IPS DF 19.7 (cell line): ENCODE measurements at regions not wholly inside any gene's neighbourhood (a gene's known extent, or its start where the extent isn't known, plus 50 kb on each side); places are given as distances from the start of the nearest gene placed in this dataset.

ENCODE experiments used
- DNase-seq: peaks from one replicate; pipeline ENCODE4 v3.0.0-alpha.2; 2013; ENCODE audit warnings: low read depth, low spot score

GRCh38 chr1:103170609-103171008, 62.3 kb upstream of the COL11A1 start:
- DNase-seq: no peak

- no peak for DNase-seq
Observed at GRCh38 chr1:103162360-103162759, 54.0 kb upstream of the COL11A1 start.

GRCh38 chr1:103160281-103160680, 52.0 kb upstream of the COL11A1 start:
- no peak for DNase-seq
